HepG2 (cell line): ENCODE measurements at regions not wholly inside any gene's neighbourhood (a gene's known extent, or its start where the extent isn't known, plus 50 kb on each side); places are given as distances from the start of the nearest gene placed in this dataset.

Experiments used
- CBFB ChIP-seq: sonication (generic); formaldehyde crosslinking; IDR thresholded peaks from 2 replicates; pipeline ENCODE4 v1.4.0; 2020; ENCODE audit warnings: missing genetic modification reagents
- HNRNPK ChIP-seq: fragments of 200-400 bp; formaldehyde crosslinking; IDR thresholded peaks from 2 replicates; pipeline ENCODE4 v1.6.1; 2018; ENCODE audit warnings: low read length, low read depth, moderate library complexity, mild to moderate bottlenecking; ENCODE audit not compliant: poor library complexity, severe bottlenecking
- PCBP2 ChIP-seq: fragments of 200-400 bp; formaldehyde crosslinking; optimal IDR thresholded peaks from 2 replicates; pipeline ENCODE3; 2018; ENCODE audit warnings: low read length, low read depth; ENCODE audit not compliant: poor library complexity, severe bottlenecking
- SUZ12 ChIP-seq: fragments of 150-350 bp; IDR thresholded peaks from 2 replicates; pipeline ENCODE4 v1.6.1; 2014; ENCODE audit warnings: low read depth, low read length
- ZNF543 ChIP-seq: sonication (generic); formaldehyde crosslinking; IDR thresholded peaks from 2 replicates; pipeline ENCODE4 v1.4.0; 2020; ENCODE audit warnings: mild to moderate bottlenecking, missing genetic modification reagents
- ZNF644 ChIP-seq: IDR thresholded peaks from 2 replicates; pipeline ENCODE4 v1.6.1; 2016; ENCODE audit warnings: low read depth
- TF ChIP-seq, protein P1 (sequence below): sonication (generic); formaldehyde crosslinking; IDR thresholded peaks from 2 replicates; pipeline ENCODE4 v1.5.0; 2020; ENCODE audit warnings: mild to moderate bottlenecking, missing genetic modification reagents

DNA sequence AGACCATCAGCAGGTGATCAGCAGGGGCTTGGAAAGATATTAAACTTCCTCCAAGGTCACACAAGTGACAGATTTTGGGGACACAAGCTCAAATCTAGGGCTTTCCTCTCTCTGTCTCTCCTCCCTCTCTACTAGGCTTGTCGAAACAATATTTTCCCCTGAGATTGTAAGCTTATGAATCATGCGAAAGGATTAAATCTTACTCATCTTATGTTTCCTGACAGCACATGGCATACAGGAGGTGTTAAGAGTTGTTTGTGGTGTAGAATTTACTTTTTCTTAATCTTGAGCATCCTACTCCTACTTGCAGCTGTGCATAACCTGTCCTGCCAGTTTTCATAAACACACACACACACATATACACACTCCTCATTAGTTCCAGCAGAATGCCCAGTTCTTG lies 186.3 kb downstream of the MARCHF11 start:
- no peak for TF ChIP-seq CBFB (CRISPR knock-in tag)
- TF ChIP-seq SUZ12, result no peak
- no peak for TF ChIP-seq ZNF543 (CRISPR knock-in tag)
- TF ChIP-seq ZNF644, result no peak
- no peak for TF ChIP-seq HNRNPK
- TF ChIP-seq PCBP2, result no peak
- TF ChIP-seq, protein P1, sequence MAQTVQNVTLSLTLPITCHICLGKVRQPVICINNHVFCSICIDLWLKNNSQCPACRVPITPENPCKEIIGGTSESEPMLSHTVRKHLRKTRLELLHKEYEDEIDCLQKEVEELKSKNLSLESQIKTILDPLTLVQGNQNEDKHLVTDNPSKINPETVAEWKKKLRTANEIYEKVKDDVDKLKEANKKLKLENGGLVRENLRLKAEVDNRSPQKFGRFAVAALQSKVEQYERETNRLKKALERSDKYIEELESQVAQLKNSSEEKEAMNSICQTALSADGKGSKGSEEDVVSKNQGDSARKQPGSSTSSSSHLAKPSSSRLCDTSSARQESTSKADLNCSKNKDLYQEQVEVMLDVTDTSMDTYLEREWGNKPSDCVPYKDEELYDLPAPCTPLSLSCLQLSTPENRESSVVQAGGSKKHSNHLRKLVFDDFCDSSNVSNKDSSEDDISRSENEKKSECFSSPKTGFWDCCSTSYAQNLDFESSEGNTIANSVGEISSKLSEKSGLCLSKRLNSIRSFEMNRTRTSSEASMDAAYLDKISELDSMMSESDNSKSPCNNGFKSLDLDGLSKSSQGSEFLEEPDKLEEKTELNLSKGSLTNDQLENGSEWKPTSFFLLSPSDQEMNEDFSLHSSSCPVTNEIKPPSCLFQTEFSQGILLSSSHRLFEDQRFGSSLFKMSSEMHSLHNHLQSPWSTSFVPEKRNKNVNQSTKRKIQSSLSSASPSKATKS (CRISPR knock-in tag), result no peak
